GM23248 (cell line): ENCODE measurements at regions not wholly inside any gene's neighbourhood (a gene's known extent, or its start where the extent isn't known, plus 50 kb on each side); places are given as distances from the start of the nearest gene placed in this dataset.

Experiments
- EZH2 ChIP-seq: fragments of 200-600 bp; sonication (generic); IDR thresholded peaks from 2 replicates; pipeline ENCODE4 v1.6.1; 2018; ENCODE audit warnings: antibody characterized with exemption, mild to moderate bottlenecking; ENCODE audit not compliant: insufficient read depth, poor library complexity, severe bottlenecking
- EZH2phosphoT487 ChIP-seq: fragments of 200-600 bp; sonication (generic); IDR thresholded peaks from 2 replicates; pipeline ENCODE4 v1.6.1; 2018; ENCODE audit warnings: antibody characterized with exemption, moderate library complexity, mild to moderate bottlenecking, low read depth; ENCODE audit not compliant: insufficient read depth

- TF ChIP-seq EZH2phosphoT487 = no peak
- TF ChIP-seq EZH2 = no peak
These were observed 454.8 kb downstream of the TOX3 start for GRCh38 chr16:52092126-52092525.
